Activated T-cell treated with anti-CD3 and anti-CD28 coated beads, Interleukin-2, amount 50 U/mL, for 72 hours (primary cell): ENCODE measurements at regions not wholly inside any gene's neighbourhood (a gene's known extent, or its start where the extent isn't known, plus 50 kb on each side); places are given as distances from the start of the nearest gene placed in this dataset.

ENCODE experiments used
- ATAC-seq, 2 donors: fragments of 150-1000 bp; cut with Tn5 transposase; replicated peaks in 1 of 2; 2 replicates each; pipeline ENCODE4 v1.10.0; 2021; ENCODE audit warnings: moderate library complexity in 2 of 2, mild to moderate bottlenecking in 1 of 2
- DNase-seq, 2 donors: peaks; one replicate each; pipeline ENCODE4 v3.0.0; 2021 to 2022; ENCODE audit warnings: mixed read lengths in 1 of 2
- H3K27ac Mint-ChIP-seq: one replicate; pipeline ENCODE4 v1.8.0; 2022; ENCODE audit warnings: mild to moderate bottlenecking, moderate library complexity, mixed read lengths
- H3K27me3 Mint-ChIP-seq: one replicate; pipeline ENCODE4 v1.8.0; 2022; ENCODE audit warnings: low read depth, mixed read lengths
- H3K36me3 Mint-ChIP-seq, 2 donors: one replicate each; pipeline ENCODE4 v1.8.0; 2022; ENCODE audit warnings: mixed read lengths in 2 of 2, mild to moderate bottlenecking in 1 of 2; ENCODE audit not compliant: insufficient read depth in 2 of 2
- H3K4me1 Mint-ChIP-seq: one replicate; pipeline ENCODE4 v1.8.0; 2022; ENCODE audit warnings: low read depth, mixed read lengths
- H3K4me3 Mint-ChIP-seq, 2 donors: one replicate each; pipeline ENCODE4 v1.8.0; 2022; ENCODE audit warnings: mild to moderate bottlenecking in 2 of 2, mixed read lengths in 2 of 2, moderate library complexity in 2 of 2
- H3K9me3 Mint-ChIP-seq, 2 donors: one replicate each; pipeline ENCODE4 v1.8.0; 2022; ENCODE audit warnings: mixed read lengths in 2 of 2

GRCh38 chr6:133047706-133048105, 193.5 kb upstream of the EYA4 start:
- Mint-ChIP-seq H3K36me3 (no peaks in the 10 kb centered on the region), H3K4me1 (no peaks in the 10 kb centered on the region), H3K9me3 (peaks cover 0 to 2% of the 10 kb centered on the region in 2 donors), H3K27ac (no peak overlapping the region), H3K4me3 (no peak overlapping the region), H3K27me3 (no peaks in the 10 kb centered on the region)
- ATAC-seq (no peak), DNase-seq (no peak)

- DNase-seq: no peak
- H3K36me3 Mint-ChIP-seq: no peaks in the 10 kb centered on the region
- no peak overlapping the region for H3K4me3 Mint-ChIP-seq
- H3K27ac Mint-ChIP-seq: no peak overlapping the region
- H3K9me3 Mint-ChIP-seq: peaks cover 0 to 2% of the 10 kb centered on the region in 2 donors
- ATAC-seq: no peak
- no peaks in the 10 kb centered on the region for H3K4me1 Mint-ChIP-seq
- H3K27me3 Mint-ChIP-seq: no peaks in the 10 kb centered on the region
Measured at GRCh38 chr6:133051240-133051639, 189.9 kb upstream of the EYA4 start.

- DNase-seq (no peak), ATAC-seq (no peak)
- peaks cover 0 to 2% of the 10 kb centered on the region in 2 donors for H3K9me3 Mint-ChIP-seq
- H3K27ac Mint-ChIP-seq: no peak overlapping the region
- no peaks in the 10 kb centered on the region for H3K4me1 Mint-ChIP-seq
- no peak overlapping the region for H3K4me3 Mint-ChIP-seq
- H3K36me3 Mint-ChIP-seq: no peaks in the 10 kb centered on the region
- no peaks in the 10 kb centered on the region for H3K27me3 Mint-ChIP-seq
Measured at GRCh38 chr6:133052465-133052864, 188.7 kb upstream of the EYA4 start.

- Mint-ChIP-seq H3K36me3 (no peaks in the 10 kb centered on the region), H3K4me3 (no peak overlapping the region), H3K9me3 (no peaks in the 10 kb centered on the region), H3K27me3 (no peaks in the 10 kb centered on the region), H3K27ac (no peak overlapping the region), H3K4me1 (no peaks in the 10 kb centered on the region)
- ATAC-seq (no peak), DNase-seq (no peak)
Measured at GRCh38 chr6:133055441-133055966, 185.7 kb upstream of the EYA4 start.

GRCh38 chr6:133057352-133057751, 183.8 kb upstream of the EYA4 start:
- Mint-ChIP-seq H3K36me3 (no peaks in the 10 kb centered on the region), H3K4me3 (no peak overlapping the region), H3K27me3 (no peaks in the 10 kb centered on the region), H3K9me3 (peaks cover 0 to 1% of the 10 kb centered on the region in 2 donors), H3K4me1 (no peaks in the 10 kb centered on the region), H3K27ac (no peak overlapping the region)
- DNase-seq: no peak
- no peak for ATAC-seq

GRCh38 chr6:133062077-133062476, 179.1 kb upstream of the EYA4 start:
- Mint-ChIP-seq H3K36me3 (no peaks in the 10 kb centered on the region), H3K27me3 (no peaks in the 10 kb centered on the region), H3K4me3 (no peak overlapping the region), H3K27ac (no peak overlapping the region), H3K4me1 (no peaks in the 10 kb centered on the region), H3K9me3 (peaks cover 0 to 1% of the 10 kb centered on the region in 2 donors)
- DNase-seq (no peak), ATAC-seq (no peak)

- no peak overlapping the region for H3K27ac Mint-ChIP-seq
- H3K4me3 Mint-ChIP-seq: no peak overlapping the region
- no peaks in the 10 kb centered on the region for H3K27me3 Mint-ChIP-seq
- no peaks in the 10 kb centered on the region for H3K4me1 Mint-ChIP-seq
- DNase-seq (no peak), ATAC-seq (no peak)
- H3K9me3 Mint-ChIP-seq: peaks cover 0 to 1% of the 10 kb centered on the region in 2 donors
- no peaks in the 10 kb centered on the region for H3K36me3 Mint-ChIP-seq
Measured at GRCh38 chr6:133062696-133063306, 178.4 kb upstream of the EYA4 start.

GRCh38 chr6:133067960-133068359, 173.2 kb upstream of the EYA4 start:
- ATAC-seq (no peak), DNase-seq (no peak)
- Mint-ChIP-seq H3K36me3 (no peaks in the 10 kb centered on the region), H3K9me3 (peaks cover 0 to 2% of the 10 kb centered on the region in 2 donors), H3K27me3 (no peaks in the 10 kb centered on the region), H3K4me1 (no peaks in the 10 kb centered on the region), H3K27ac (no peak overlapping the region), H3K4me3 (no peak overlapping the region)

GRCh38 chr6:133070410-133071043, 170.6 kb upstream of the EYA4 start:
- H3K27ac Mint-ChIP-seq: no peak overlapping the region
- H3K9me3 Mint-ChIP-seq: peaks cover 0 to 2% of the 10 kb centered on the region in 2 donors
- no peak for ATAC-seq
- H3K4me3 Mint-ChIP-seq: no peak overlapping the region
- H3K27me3 Mint-ChIP-seq: no peaks in the 10 kb centered on the region
- H3K4me1 Mint-ChIP-seq: no peaks in the 10 kb centered on the region
- H3K36me3 Mint-ChIP-seq: no peaks in the 10 kb centered on the region
- no peak for DNase-seq

GRCh38 chr6:133079901-133080300, 161.3 kb upstream of the EYA4 start:
- DNase-seq (no peak), ATAC-seq (no peak)
- H3K36me3 Mint-ChIP-seq: no peaks in the 10 kb centered on the region
- H3K4me1 Mint-ChIP-seq: no peaks in the 10 kb centered on the region
- H3K9me3 Mint-ChIP-seq: no peaks in the 10 kb centered on the region
- H3K4me3 Mint-ChIP-seq: no peak overlapping the region
- no peaks in the 10 kb centered on the region for H3K27me3 Mint-ChIP-seq
- H3K27ac Mint-ChIP-seq: no peak overlapping the region

- H3K9me3 Mint-ChIP-seq: no peaks in the 10 kb centered on the region
- ATAC-seq: no peak
- H3K36me3 Mint-ChIP-seq: no peaks in the 10 kb centered on the region
Measured at GRCh38 chr6:133083248-133083967, 157.7 kb upstream of the EYA4 start.

GRCh38 chr6:133085471-133085870, 155.7 kb upstream of the EYA4 start:
- Mint-ChIP-seq H3K4me1 (no peaks in the 10 kb centered on the region), H3K9me3 (no peaks in the 10 kb centered on the region), H3K27ac (no peak overlapping the region), H3K36me3 (no peaks in the 10 kb centered on the region), H3K4me3 (no peak overlapping the region), H3K27me3 (no peaks in the 10 kb centered on the region)
- ATAC-seq: no peak
- DNase-seq: no peak

More at GRCh38 chr6:133083248-133083967, 157.7 kb upstream of the EYA4 start:
- H3K4me1 Mint-ChIP-seq: no peaks in the 10 kb centered on the region
- H3K27me3 Mint-ChIP-seq: no peaks in the 10 kb centered on the region
- no peak overlapping the region for H3K4me3 Mint-ChIP-seq
- no peak for DNase-seq
- H3K27ac Mint-ChIP-seq: no peak overlapping the region

- Mint-ChIP-seq H3K4me1 (no peaks in the 10 kb centered on the region), H3K36me3 (no peaks in the 10 kb centered on the region), H3K9me3 (no peaks in the 10 kb centered on the region), H3K27me3 (no peaks in the 10 kb centered on the region), H3K4me3 (no peak overlapping the region), H3K27ac (no peak overlapping the region)
- ATAC-seq: no peak
- no peak for DNase-seq
Measured at GRCh38 chr6:133085896-133086295, 155.3 kb upstream of the EYA4 start.
